ENCODE measurements at regions not wholly inside any gene's neighbourhood (a gene's known extent, or its start where the extent isn't known, plus 50 kb on each side); places are given as distances from the start of the nearest gene placed in this dataset.
"Not testable (repeated sequence)": the region's sequence is repeated elsewhere in the genome, so short reads cannot be mapped to it uniquely, and the experiment has no call there.

DNA sequence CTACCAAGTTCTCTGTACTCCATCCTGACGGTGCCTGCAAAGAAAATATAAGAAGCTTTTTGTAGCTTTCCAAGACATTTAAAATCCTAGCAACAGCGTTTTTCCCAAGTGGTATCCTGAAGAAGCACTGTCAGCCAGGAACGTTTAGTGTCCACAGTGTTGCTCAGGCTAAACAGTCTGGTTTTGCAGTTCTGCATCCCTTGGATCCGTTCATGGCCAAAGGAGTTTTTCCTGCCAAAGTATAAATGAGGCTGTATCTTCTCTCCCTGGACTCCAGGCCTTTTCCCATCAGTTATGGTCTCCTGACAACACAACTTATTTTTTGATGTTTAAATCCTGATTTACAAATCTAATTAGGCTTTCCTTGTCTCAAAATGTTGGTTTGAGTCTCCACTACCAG, 925.8 kb downstream of the TLE1 start:
- no peak for TF ChIP-seq Cebpa-rat (IDR thresholded peaks at IDR 0.05)
- Histone ChIP-seq H3K4me3 (no peak overlapping the region), H3K36me3 (no peaks in the 10 kb centered on the region), H3K4me2 (no peak overlapping the region), H3K27ac (no peak overlapping the region), H4K20me1 (no peaks in the 10 kb centered on the region), H3K27me3 (no peaks in the 10 kb centered on the region), H3K9ac (no peak overlapping the region), H3K4me1 (no peaks in the 10 kb centered on the region), H3K9me3 (replicated peaks in 1 of 11) (peaks cover 0 to 8% (median 0%) of the 10 kb centered on the region in 11 experiments; a peak in 3 of 22 replicates)

DNA sequence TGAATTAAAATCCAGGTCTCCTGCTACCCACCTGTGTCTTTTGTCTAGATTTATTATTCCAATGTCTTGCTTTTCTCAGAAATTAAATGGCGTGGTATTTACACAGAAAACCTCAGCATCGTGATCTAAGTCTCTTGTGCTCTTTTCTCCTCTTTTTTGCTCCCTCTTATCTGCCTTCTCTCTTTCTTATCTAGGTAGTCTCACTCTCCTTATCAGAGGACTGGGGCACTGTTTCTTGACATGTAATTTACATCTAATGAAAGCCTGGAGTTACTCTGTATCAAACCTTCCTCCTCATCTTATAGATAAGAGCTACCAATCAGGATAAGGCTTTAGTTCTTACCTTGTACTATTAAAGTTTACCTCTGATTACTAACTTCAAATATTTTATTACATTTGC, 933.8 kb downstream of the TLE1 start:
- no peak for TF ChIP-seq Cebpa-rat (IDR thresholded peaks at IDR 0.05)
- no peaks in the 10 kb centered on the region for H3K9me3 ChIP-seq (replicated peaks in 1 of 11)
- no peak overlapping the region for H3K27ac ChIP-seq
- H3K4me1 ChIP-seq = no peaks in the 10 kb centered on the region
- H4K20me1 ChIP-seq = no peaks in the 10 kb centered on the region
- no peaks in the 10 kb centered on the region for H3K36me3 ChIP-seq
- H3K27me3 ChIP-seq = no peaks in the 10 kb centered on the region
- no peak overlapping the region for H3K4me3 ChIP-seq
- no peak overlapping the region for H3K9ac ChIP-seq
- H3K4me2 ChIP-seq = no peak overlapping the region

DNA sequence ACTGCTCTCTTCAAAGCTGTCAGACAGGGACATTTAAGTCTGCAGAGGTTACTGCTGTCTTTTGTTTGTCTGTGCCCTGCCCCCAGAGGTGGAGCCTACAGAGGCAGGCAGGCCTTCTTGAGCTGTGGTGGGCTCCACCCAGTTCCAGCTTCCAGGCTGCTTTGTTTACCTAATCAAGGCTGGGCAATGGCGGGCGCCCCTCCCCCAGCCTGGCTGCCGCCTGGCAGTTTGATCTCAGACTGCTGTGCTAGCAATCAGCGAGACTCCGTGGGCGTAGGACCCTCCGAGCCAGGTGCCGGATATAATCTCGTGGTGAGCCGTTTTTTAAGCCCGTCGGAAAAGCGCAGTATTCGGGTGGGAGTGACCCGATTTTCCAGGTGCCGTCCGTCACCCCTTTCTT, 942.3 kb downstream of the TLE1 start:
- not testable (repeated sequence) for H3K27ac ChIP-seq; H3K9me3 ChIP-seq (replicated peaks in 1 of 11); H3K4me1 ChIP-seq; H3K4me3 ChIP-seq; H3K36me3 ChIP-seq; H3K9ac ChIP-seq; H4K20me1 ChIP-seq; H3K4me2 ChIP-seq; H3K27me3 ChIP-seq

- H3K9ac ChIP-seq = no peak overlapping the region
- no peak overlapping the region for H3K4me2 ChIP-seq
- no peak for TF ChIP-seq Cebpa-rat (IDR thresholded peaks at IDR 0.05)
These were observed 956.8 kb downstream of the TLE1 start for GRCh38 chr9:80732506-80732905.

DNA sequence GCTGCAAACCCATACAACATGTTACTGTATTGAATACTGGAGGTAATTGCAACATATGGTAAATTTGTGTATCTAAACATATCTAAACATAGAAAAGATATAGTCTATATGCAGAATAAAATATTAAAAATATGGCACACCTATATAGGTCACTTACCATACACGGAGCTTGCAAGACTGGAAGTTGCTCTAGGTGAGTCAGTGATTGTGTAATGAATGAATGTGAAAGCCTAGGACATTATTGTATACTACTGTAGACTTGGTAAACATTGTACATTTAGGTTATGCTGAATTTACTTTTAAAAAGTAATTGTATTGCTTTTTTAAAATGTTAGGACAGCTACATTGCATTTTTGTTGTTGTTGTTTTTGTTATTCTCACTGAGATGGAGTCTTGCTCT, 968.8 kb downstream of the TLE1 start:
- no peak overlapping the region for H3K4me3 ChIP-seq
- H3K4me1 ChIP-seq = no peaks in the 10 kb centered on the region
- H3K36me3 ChIP-seq = no peaks in the 10 kb centered on the region
- no peak overlapping the region for H3K9ac ChIP-seq
- no peaks in the 10 kb centered on the region for H3K27me3 ChIP-seq
- H3K4me2 ChIP-seq = no peak overlapping the region
- no peak for TF ChIP-seq Cebpa-rat (IDR thresholded peaks at IDR 0.05)
- no peaks in the 10 kb centered on the region for H4K20me1 ChIP-seq
- no peak overlapping the region for H3K27ac ChIP-seq
- peaks cover 15 to 32% (median 25%) of the 10 kb centered on the region in 11 experiments for H3K9me3 ChIP-seq (replicated peaks in 1 of 11)

More at GRCh38 chr9:80732506-80732905, 956.8 kb downstream of the TLE1 start:
- no peaks in the 10 kb centered on the region for H3K4me1 ChIP-seq
- H3K36me3 ChIP-seq = no peaks in the 10 kb centered on the region
- peaks cover 0 to 9% (median 0%) of the 10 kb centered on the region in 11 experiments; a peak in 2 of 22 replicates for H3K9me3 ChIP-seq (replicated peaks in 1 of 11)
- H3K27ac ChIP-seq = no peak overlapping the region
- no peak overlapping the region for H3K4me3 ChIP-seq
- H3K27me3 ChIP-seq = no peaks in the 10 kb centered on the region
- H4K20me1 ChIP-seq = no peaks in the 10 kb centered on the region

- H3K36me3 ChIP-seq = no peaks in the 10 kb centered on the region
- no peaks in the 10 kb centered on the region for H3K27me3 ChIP-seq
- H3K4me2 ChIP-seq = no peak overlapping the region
- no peaks in the 10 kb centered on the region for H3K4me1 ChIP-seq
- no peak overlapping the region for H3K27ac ChIP-seq
- TF ChIP-seq Cebpa-rat (IDR thresholded peaks at IDR 0.05) = no peak
- H4K20me1 ChIP-seq = no peaks in the 10 kb centered on the region
- no peak overlapping the region for H3K4me3 ChIP-seq
- H3K9ac ChIP-seq = no peak overlapping the region
- peaks cover 7 to 24% (median 14%) of the 10 kb centered on the region in 11 experiments; a peak in 17 of 22 replicates for H3K9me3 ChIP-seq (replicated peaks in 1 of 11)
These were observed 982.2 kb downstream of the TLE1 start for GRCh38 chr9:80707120-80707519.

- H3K9ac ChIP-seq = no peak overlapping the region
- H4K20me1 ChIP-seq = no peaks in the 10 kb centered on the region
- H3K4me2 ChIP-seq = no peak overlapping the region
- no peak for TF ChIP-seq Cebpa-rat (IDR thresholded peaks at IDR 0.05)
- no peak overlapping the region for H3K4me3 ChIP-seq
- peaks cover 0 to 4% (median 0%) of the 10 kb centered on the region in 11 experiments; a peak in 1 of 22 replicates for H3K9me3 ChIP-seq (replicated peaks in 1 of 11)
- H3K27ac ChIP-seq = no peak overlapping the region
- H3K4me1 ChIP-seq = no peaks in the 10 kb centered on the region
- no peaks in the 10 kb centered on the region for H3K27me3 ChIP-seq
- no peaks in the 10 kb centered on the region for H3K36me3 ChIP-seq
These were observed 988.3 kb downstream of the TLE1 start for GRCh38 chr9:80701061-80701460.

GRCh38 chr9:80699511-80699998, 989.8 kb downstream of the TLE1 start:
- Histone ChIP-seq H3K36me3 (no peaks in the 10 kb centered on the region), H3K4me3 (no peak overlapping the region), H4K20me1 (no peaks in the 10 kb centered on the region), H3K4me1 (no peaks in the 10 kb centered on the region), H3K9me3 (replicated peaks in 1 of 11) (peaks cover 0 to 4% (median 0%) of the 10 kb centered on the region in 11 experiments; a peak in 1 of 22 replicates), H3K27ac (no peak overlapping the region), H3K9ac (no peak overlapping the region), H3K4me2 (no peak overlapping the region), H3K27me3 (no peaks in the 10 kb centered on the region)
- TF ChIP-seq Cebpa-rat (IDR thresholded peaks at IDR 0.05) = no peak

DNA sequence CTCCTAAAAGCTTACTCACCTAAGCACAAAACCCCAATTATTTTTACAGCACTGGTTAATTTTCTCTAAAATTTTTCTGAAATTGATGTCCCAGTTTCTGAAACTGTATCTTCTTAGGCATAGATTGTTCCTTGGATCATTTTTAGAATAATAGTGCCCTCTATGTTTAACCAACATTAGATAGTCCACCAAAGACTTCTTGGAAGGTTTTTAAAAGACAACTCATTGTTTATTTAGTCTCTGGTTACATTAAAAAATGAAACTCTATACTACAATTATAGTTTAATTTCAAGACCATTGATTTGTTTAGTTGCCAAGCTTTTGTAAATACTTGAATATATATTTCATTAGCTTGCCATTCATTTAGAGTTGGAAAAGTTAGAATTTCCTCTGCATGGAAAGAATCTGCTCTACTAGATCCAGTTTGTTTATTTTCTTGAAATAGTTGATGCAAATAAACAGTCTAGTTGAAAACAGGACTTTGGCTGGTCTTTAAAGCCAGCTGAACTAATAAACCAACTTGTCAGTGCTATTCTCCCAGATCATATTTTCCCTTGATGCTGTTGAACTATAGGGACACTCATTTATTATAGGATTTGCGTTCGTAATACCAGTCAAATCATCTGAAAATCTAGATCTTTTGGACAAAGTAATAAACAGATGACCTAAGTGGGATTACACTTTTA, 990.5 kb downstream of the TLE1 start:
- H3K4me3 ChIP-seq = no peak overlapping the region
- H3K9ac ChIP-seq = no peak overlapping the region
- TF ChIP-seq Cebpa-rat (IDR thresholded peaks at IDR 0.05) = no peak
- H3K4me2 ChIP-seq = no peak overlapping the region
- H3K4me1 ChIP-seq = no peaks in the 10 kb centered on the region
- H3K36me3 ChIP-seq = no peaks in the 10 kb centered on the region
- H3K9me3 ChIP-seq (replicated peaks in 1 of 11) = peaks cover 0 to 3% (median 0%) of the 10 kb centered on the region in 11 experiments; a peak in 1 of 22 replicates
- no peaks in the 10 kb centered on the region for H4K20me1 ChIP-seq
- no peaks in the 10 kb centered on the region for H3K27me3 ChIP-seq
- no peak overlapping the region for H3K27ac ChIP-seq

- Histone ChIP-seq H3K9ac (no peak overlapping the region), H3K9me3 (replicated peaks in 1 of 11) (peaks cover 0 to 10% (median 0%) of the 10 kb centered on the region in 11 experiments; a peak in 3 of 22 replicates), H4K20me1 (no peaks in the 10 kb centered on the region), H3K27me3 (no peaks in the 10 kb centered on the region), H3K4me2 (no peak overlapping the region), H3K4me1 (no peaks in the 10 kb centered on the region), H3K36me3 (no peaks in the 10 kb centered on the region), H3K27ac (no peak overlapping the region), H3K4me3 (no peak overlapping the region)
- no peak for TF ChIP-seq Cebpa-rat (IDR thresholded peaks at IDR 0.05)
These were observed 996.6 kb downstream of the TLE1 start for GRCh38 chr9:80692751-80693150.

All from BLaER1 treated with 17β-estradiol and CSF1 and Interleukin-3, amounts not matched to agents 10 nM and 100 nM (cell line).